Vagina (tissue), 2 donors: ENCODE measurements at regions not wholly inside any gene's neighbourhood (a gene's known extent, or its start where the extent isn't known, plus 50 kb on each side); places are given as distances from the start of the nearest gene placed in this dataset.

Experiments used
- CTCF ChIP-seq, 3 experiments: fragments of 450-650 bp in 2 of 3; fragments of 200-600 bp in 1 of 3; sonication (generic) in 1 of 3; IDR thresholded peaks; one replicate each; pipeline ENCODE4 v1.5.1; 2017 to 2019; ENCODE audit warnings: antibody characterized with exemption in 3 of 3, mild to moderate bottlenecking in 2 of 3, moderate library complexity in 2 of 3
- POLR2A ChIP-seq, 2 donors: fragments of 450-650 bp; IDR thresholded peaks; one replicate each; pipeline ENCODE4 v1.6.1; 2017; ENCODE audit warnings: antibody characterized with exemption in 2 of 2, mild to moderate bottlenecking in 2 of 2, moderate library complexity in 2 of 2

- TF ChIP-seq CTCF (IDR thresholded peaks at IDR 0.05) = no peak
- TF ChIP-seq POLR2A (IDR thresholded peaks at IDR 0.05) = no peak
Measured at GRCh38 chr2:18055290-18055689, 176.8 kb downstream of the KCNS3 start.
